Nephron (organoid): ENCODE measurements at regions not wholly inside any gene's neighbourhood (a gene's known extent, or its start where the extent isn't known, plus 50 kb on each side); places are given as distances from the start of the nearest gene placed in this dataset.

Experiments
- H3K27ac Mint-ChIP-seq, 3 experiments: 2 replicates each; pipeline ENCODE4 v1.8.0; 2020; ENCODE audit warnings: mixed read lengths in 3 of 3, mild to moderate bottlenecking in 2 of 3, moderate library complexity in 1 of 3
- H3K27me3 Mint-ChIP-seq: 2 replicates; pipeline ENCODE4 v1.8.0; 2021; ENCODE audit warnings: low read depth, mild to moderate bottlenecking, moderate library complexity, mixed read lengths
- H3K36me3 Mint-ChIP-seq: 2 replicates; pipeline ENCODE4 v1.8.0; 2020; ENCODE audit warnings: low read depth, mixed read lengths
- H3K4me1 Mint-ChIP-seq: 2 replicates; pipeline ENCODE4 v1.8.0; 2020; ENCODE audit warnings: mixed read lengths
- H3K4me3 Mint-ChIP-seq, 3 experiments: 2 replicates each; pipeline ENCODE4 v1.8.0; 2020; ENCODE audit warnings: mild to moderate bottlenecking in 3 of 3, mixed read lengths in 3 of 3, moderate library complexity in 2 of 3
- H3K9me3 Mint-ChIP-seq: 2 replicates; pipeline ENCODE4 v1.8.0; 2020; ENCODE audit warnings: mixed read lengths
- CTCF ChIP-seq, 3 experiments: fragments of 200-600 bp; sonication (generic); IDR thresholded peaks; one replicate each; pipeline ENCODE4 v1.5.0; 2021; ENCODE audit warnings: antibody characterized with exemption in 3 of 3; ENCODE audit not compliant: unreplicated experiment in 3 of 3

- Mint-ChIP-seq H3K4me1 (no peaks in the 10 kb centered on the region), H3K27ac (no peak overlapping the region), H3K9me3 (no peaks in the 10 kb centered on the region), H3K27me3 (no peaks in the 10 kb centered on the region), H3K36me3 (no peaks in the 10 kb centered on the region), H3K4me3 (no peak overlapping the region)
- no peak for TF ChIP-seq CTCF (IDR thresholded peaks at IDR 0.05; ENCODE audit: unreplicated experiment in 3 of 3)
These were observed 562.7 kb downstream of the TUSC7 start for GRCh38 chr3:117272274-117272673.

- H3K4me1 Mint-ChIP-seq: no peaks in the 10 kb centered on the region
- TF ChIP-seq CTCF (IDR thresholded peaks at IDR 0.05; ENCODE audit: unreplicated experiment in 3 of 3): no peak
- no peak overlapping the region for H3K4me3 Mint-ChIP-seq
- H3K27ac Mint-ChIP-seq: no peak overlapping the region
- H3K36me3 Mint-ChIP-seq: no peaks in the 10 kb centered on the region
- no peaks in the 10 kb centered on the region for H3K27me3 Mint-ChIP-seq
- no peaks in the 10 kb centered on the region for H3K9me3 Mint-ChIP-seq
These were observed 563.4 kb downstream of the TUSC7 start for GRCh38 chr3:117272876-117273523.

GRCh38 chr3:117277816-117278215, 568.2 kb downstream of the TUSC7 start:
- H3K27me3 Mint-ChIP-seq: peaks cover 3% of the 10 kb centered on the region
- no peaks in the 10 kb centered on the region for H3K9me3 Mint-ChIP-seq
- no peaks in the 10 kb centered on the region for H3K36me3 Mint-ChIP-seq

GRCh38 chr3:117278424-117279190, 569.0 kb downstream of the TUSC7 start:
- Mint-ChIP-seq H3K4me1 (peaks cover 14% of the 10 kb centered on the region), H3K27me3 (peaks cover 3% of the 10 kb centered on the region), H3K27ac (peak overlapping the region; percentile 14 to 69 (median 17)), H3K9me3 (no peaks in the 10 kb centered on the region), H3K4me3 (no peak overlapping the region), H3K36me3 (no peaks in the 10 kb centered on the region)
- TF ChIP-seq CTCF (IDR thresholded peaks at IDR 0.05; ENCODE audit: unreplicated experiment in 3 of 3): no peak

More at GRCh38 chr3:117277816-117278215, 568.2 kb downstream of the TUSC7 start:
- no peak overlapping the region for H3K27ac Mint-ChIP-seq
- H3K4me1 Mint-ChIP-seq: peaks cover 14% of the 10 kb centered on the region
- TF ChIP-seq CTCF (IDR thresholded peaks at IDR 0.05; ENCODE audit: unreplicated experiment in 3 of 3): no peak
- H3K4me3 Mint-ChIP-seq: no peak overlapping the region

- Mint-ChIP-seq H3K27me3 (peaks cover 3% of the 10 kb centered on the region), H3K36me3 (no peaks in the 10 kb centered on the region), H3K27ac (no peak overlapping the region), H3K4me3 (no peak overlapping the region), H3K9me3 (no peaks in the 10 kb centered on the region), H3K4me1 (peaks cover 14% of the 10 kb centered on the region)
- TF ChIP-seq CTCF (IDR thresholded peaks at IDR 0.05; ENCODE audit: unreplicated experiment in 3 of 3): no peak
These were observed 571.8 kb downstream of the TUSC7 start for GRCh38 chr3:117281371-117281770.
